Vagina (tissue), 2 donors: ENCODE measurements at regions not wholly inside any gene's neighbourhood (a gene's known extent, or its start where the extent isn't known, plus 50 kb on each side); places are given as distances from the start of the nearest gene placed in this dataset.
A peak's percentile ranks its signal among the peaks of the same experiment; 100 is the strongest.

Experiments used
- DNase-seq, 2 donors: peaks; one replicate each; pipeline ENCODE4 v3.0.0-alpha.2; 2017; ENCODE audit errors: extremely low spot score in 2 of 2
- H3K27ac ChIP-seq: fragments of 200-600 bp; sonication (generic); one replicate; pipeline ENCODE4 v1.5.1; 2019
- H3K27me3 ChIP-seq: fragments of 200-600 bp; sonication (generic); one replicate; pipeline ENCODE4 v1.5.1; 2019
- H3K36me3 ChIP-seq, 2 donors: fragments of 200-600 bp; sonication (generic); one replicate each; pipeline ENCODE4 v1.5.1; 2017 to 2019
- H3K4me1 ChIP-seq: fragments of 200-600 bp; sonication (generic); one replicate; pipeline ENCODE4 v1.5.1; 2019
- H3K4me3 ChIP-seq, 2 donors: fragments of 200-600 bp; sonication (generic); 1 replicate in 1 of 2; 2 replicates in 1 of 2; pipeline ENCODE4 v1.5.1; 2016 to 2019
- H3K9me3 ChIP-seq: fragments of 200-600 bp; sonication (generic); one replicate; pipeline ENCODE4 v1.5.1; 2019
- CTCF ChIP-seq, 3 experiments: fragments of 450-650 bp in 2 of 3; fragments of 200-600 bp in 1 of 3; sonication (generic) in 1 of 3; IDR thresholded peaks; one replicate each; pipeline ENCODE4 v1.5.1; 2017 to 2019; ENCODE audit warnings: antibody characterized with exemption in 3 of 3, mild to moderate bottlenecking in 2 of 3, moderate library complexity in 2 of 3
- POLR2A ChIP-seq, 2 donors: fragments of 450-650 bp; IDR thresholded peaks; one replicate each; pipeline ENCODE4 v1.6.1; 2017; ENCODE audit warnings: antibody characterized with exemption in 2 of 2, mild to moderate bottlenecking in 2 of 2, moderate library complexity in 2 of 2
- POLR2AphosphoS5 ChIP-seq, 2 donors: sonication (generic); formaldehyde crosslinking; IDR thresholded peaks; one replicate each; pipeline ENCODE4 v1.9.0; 2017; ENCODE audit warnings: antibody characterized with exemption in 2 of 2, mild to moderate bottlenecking in 2 of 2, low read depth in 1 of 2; ENCODE audit not compliant: insufficient read depth in 1 of 2
- intact Hi-C: fragments of 100-400 bp; cut with DNase I; formaldehyde crosslinking; loops from one replicate; pipeline ENCODE4 v1.15.1; 2023

GRCh38 chr20:60078351-60079250, 120.4 kb downstream of the CDH26 start:
- intact Hi-C loops, result no loop called here
- H3K4me3 ChIP-seq, result no peak overlapping the region

GRCh38 chr20:60080401-60080800, 122.2 kb downstream of the CDH26 start:
- Histone ChIP-seq H3K9me3 (no peaks in the 10 kb centered on the region), H3K27me3 (no peaks in the 10 kb centered on the region), H3K4me3 (no peak overlapping the region), H3K27ac (no peak overlapping the region), H3K36me3 (no peaks in the 10 kb centered on the region), H3K4me1 (no peaks in the 10 kb centered on the region)
- intact Hi-C loops, result no loop called here
- no peak for DNase-seq
- TF ChIP-seq CTCF (IDR thresholded peaks at IDR 0.05), result no peak
- TF ChIP-seq POLR2A (IDR thresholded peaks at IDR 0.05), result no peak
- TF ChIP-seq POLR2AphosphoS5 (IDR thresholded peaks at IDR 0.05; ENCODE audit: insufficient read depth in 1 of 2, low read depth in 1 of 2), result no peak

More at GRCh38 chr20:60078351-60079250, 120.4 kb downstream of the CDH26 start:
- H3K27me3 ChIP-seq, result no peaks in the 10 kb centered on the region
- H3K27ac ChIP-seq, result no peak overlapping the region
- no peak for DNase-seq
- TF ChIP-seq POLR2A (IDR thresholded peaks at IDR 0.05), result no peak
- TF ChIP-seq POLR2AphosphoS5 (IDR thresholded peaks at IDR 0.05; ENCODE audit: insufficient read depth in 1 of 2, low read depth in 1 of 2), result no peak
- no peak for TF ChIP-seq CTCF (IDR thresholded peaks at IDR 0.05)
- H3K4me1 ChIP-seq, result no peaks in the 10 kb centered on the region
- H3K36me3 ChIP-seq, result no peaks in the 10 kb centered on the region
- H3K9me3 ChIP-seq, result no peaks in the 10 kb centered on the region

- intact Hi-C loops, result no loop called here
- Histone ChIP-seq H3K4me1 (no peaks in the 10 kb centered on the region), H3K27ac (no peak overlapping the region), H3K9me3 (no peaks in the 10 kb centered on the region), H3K4me3 (no peak overlapping the region), H3K27me3 (no peaks in the 10 kb centered on the region), H3K36me3 (no peaks in the 10 kb centered on the region)
- TF ChIP-seq POLR2A (IDR thresholded peaks at IDR 0.05), result no peak
- TF ChIP-seq CTCF (IDR thresholded peaks at IDR 0.05), result no peak
- no peak for TF ChIP-seq POLR2AphosphoS5 (IDR thresholded peaks at IDR 0.05; ENCODE audit: insufficient read depth in 1 of 2, low read depth in 1 of 2)
- no peak for DNase-seq
Measured at GRCh38 chr20:60085551-60086132, 127.4 kb downstream of the CDH26 start.

GRCh38 chr20:60086821-60087562, 128.8 kb downstream of the CDH26 start:
- intact Hi-C loops, result no loop called here
- H3K4me1 ChIP-seq, result no peaks in the 10 kb centered on the region
- no peak for DNase-seq
- no peaks in the 10 kb centered on the region for H3K9me3 ChIP-seq
- peak overlapping the region in 1 of 2 donors; percentile 28 for H3K4me3 ChIP-seq
- TF ChIP-seq POLR2A (IDR thresholded peaks at IDR 0.05) (no peak), CTCF (IDR thresholded peaks at IDR 0.05) (no peak), POLR2AphosphoS5 (IDR thresholded peaks at IDR 0.05; ENCODE audit: insufficient read depth in 1 of 2, low read depth in 1 of 2) (no peak)
- no peak overlapping the region for H3K27ac ChIP-seq
- H3K27me3 ChIP-seq, result no peaks in the 10 kb centered on the region
- no peaks in the 10 kb centered on the region for H3K36me3 ChIP-seq
